Daoy (cell line): ENCODE measurements at regions not wholly inside any gene's neighbourhood (a gene's known extent, or its start where the extent isn't known, plus 50 kb on each side); places are given as distances from the start of the nearest gene placed in this dataset.

Source experiments
- DNase-seq: peaks from one replicate; pipeline ENCODE4 v3.0.0-alpha.2; 2015; ENCODE audit warnings: low read depth

GRCh38 chr17:72409405-72410002, 288.7 kb downstream of the SOX9 start:
- no peak for DNase-seq

GRCh38 chr17:72411124-72411563, 290.3 kb downstream of the SOX9 start:
- DNase-seq: peak; percentile 72

- no peak for DNase-seq
These were observed 291.8 kb downstream of the SOX9 start for GRCh38 chr17:72412650-72413076.

- DNase-seq: no peak
These were observed 292.5 kb downstream of the SOX9 start for GRCh38 chr17:72413077-72414031.

- no peak for DNase-seq
These were observed 293.2 kb downstream of the SOX9 start for GRCh38 chr17:72414032-72414396.

GRCh38 chr17:72414967-72415853, 294.4 kb downstream of the SOX9 start:
- no peak for DNase-seq

GRCh38 chr17:72416054-72416675, 295.3 kb downstream of the SOX9 start:
- peak; percentile 53 for DNase-seq

- DNase-seq: no peak
These were observed 296.1 kb downstream of the SOX9 start for GRCh38 chr17:72416905-72417304.

- DNase-seq: no peak
These were observed 296.8 kb downstream of the SOX9 start for GRCh38 chr17:72417627-72418026.

- DNase-seq: peak; percentile 79
These were observed 299.3 kb downstream of the SOX9 start for GRCh38 chr17:72419866-72420774.

- DNase-seq: no peak
These were observed 299.9 kb downstream of the SOX9 start for GRCh38 chr17:72420775-72421127.

- peak; percentile 97 for DNase-seq
These were observed 300.6 kb downstream of the SOX9 start for GRCh38 chr17:72421128-72422092.

GRCh38 chr17:72422204-72422504, 301.3 kb downstream of the SOX9 start:
- DNase-seq: no peak

- DNase-seq: peak; percentile 98
These were observed 301.9 kb downstream of the SOX9 start for GRCh38 chr17:72422505-72423285.

GRCh38 chr17:72423286-72423589, 302.4 kb downstream of the SOX9 start:
- no peak for DNase-seq

GRCh38 chr17:72423718-72424117, 302.9 kb downstream of the SOX9 start:
- DNase-seq: no peak

GRCh38 chr17:72424505-72425117, 303.8 kb downstream of the SOX9 start:
- no peak for DNase-seq

GRCh38 chr17:72425133-72425793, 304.4 kb downstream of the SOX9 start:
- no peak for DNase-seq
